Body of pancreas (tissue), 4 donors: ENCODE measurements at regions not wholly inside any gene's neighbourhood (a gene's known extent, or its start where the extent isn't known, plus 50 kb on each side); places are given as distances from the start of the nearest gene placed in this dataset.

ENCODE experiments used
- ATAC-seq: fragments of 150-250 bp; one replicate; pipeline ENCODE4 v1.9.1; 2016
- DNase-seq, 4 donors: peaks; one replicate each; pipeline ENCODE4 v3.0.0-alpha.2; 2019
- H3K27ac ChIP-seq, 4 donors: fragments of 200-600 bp; sonication (generic); 1 replicate in 3 of 4; 2 replicates in 1 of 4; pipeline versions ENCODE4 v1.5.1 to v1.6.1; 2016 to 2019; ENCODE audit warnings: mild to moderate bottlenecking in 1 of 4, mixed read lengths in 1 of 4, moderate library complexity in 1 of 4
- H3K27me3 ChIP-seq, 2 donors: fragments of 200-600 bp; sonication (generic); one replicate each; pipeline ENCODE4 v1.6.0; 2016; ENCODE audit warnings: mild to moderate bottlenecking in 1 of 2
- H3K36me3 ChIP-seq, 2 donors: fragments of 200-600 bp; sonication (generic); replicated peaks in 1 of 2; 2 replicates each; pipeline ENCODE4 v1.5.1; 2016; ENCODE audit warnings: low read depth in 2 of 2; ENCODE audit not compliant: insufficient read depth in 1 of 2
- H3K4me1 ChIP-seq: fragments of 200-600 bp; sonication (generic); one replicate; pipeline ENCODE4 v1.6.0; 2016
- H3K4me3 ChIP-seq, 2 donors: fragments of 200-600 bp; sonication (generic); 1 replicate in 1 of 2; 2 replicates in 1 of 2; pipeline ENCODE4 v1.5.1; 2016 to 2019
- H3K9me3 ChIP-seq, 3 donors: fragments of 200-600 bp; sonication (generic); 1 replicate in 2 of 3; 2 replicates in 1 of 3; pipeline ENCODE4 v1.5.1; 2016
- CTCF ChIP-seq, 7 experiments: fragments of 450-650 bp in 4 of 7; fragments of 200-600 bp in 3 of 7; sonication (generic) in 3 of 7; IDR thresholded peaks; one replicate each; pipeline ENCODE4 v1.5.1; 2016 to 2019; ENCODE audit warnings: antibody characterized with exemption in 7 of 7
- POLR2A ChIP-seq, 3 donors: fragments of 450-650 bp; IDR thresholded peaks; one replicate each; pipeline ENCODE4 v1.6.1; 2016; ENCODE audit warnings: antibody characterized with exemption in 3 of 3, mild to moderate bottlenecking in 2 of 3
- WGBS, 2 donors: methylation state at CpG; one replicate each; pipeline ENCODE4 v1.1.5; 2017; 5-methylcytosine and 5-hydroxymethylcytosine counted together
- intact Hi-C: fragments of 100-400 bp; cut with DNase I; formaldehyde crosslinking; loops from one replicate; pipeline ENCODE4 v1.15.1; 2023

DNA sequence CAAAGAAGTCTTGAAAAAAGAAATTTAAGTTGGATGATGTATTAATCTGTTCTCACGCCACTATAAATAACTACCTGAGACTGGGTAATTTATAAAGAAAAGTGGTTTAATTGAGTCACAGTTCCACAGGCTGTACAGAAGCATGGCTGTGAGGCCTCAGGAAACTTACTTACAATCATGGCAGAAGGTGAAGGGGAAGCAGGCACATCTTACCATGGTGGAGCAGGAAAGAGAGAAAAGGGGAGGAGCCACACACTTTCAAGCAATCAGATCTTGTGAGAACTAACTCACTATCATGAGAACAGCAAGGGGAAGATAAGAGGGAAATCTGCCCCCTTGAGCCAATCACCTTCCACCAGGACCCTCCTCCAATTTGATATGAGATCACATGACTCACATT lies 65.7 kb upstream of the AMOTL1 start:
- intact Hi-C loops: no loop called here
- Histone ChIP-seq H3K4me3 (no peak overlapping the region), H3K27ac (no peak overlapping the region), H3K4me1 (peaks cover 29% of the 10 kb centered on the region), H3K9me3 (no peaks in the 10 kb centered on the region), H3K36me3 (no peaks in the 10 kb centered on the region), H3K27me3 (no peaks in the 10 kb centered on the region)
- ATAC-seq (no peak), DNase-seq (no peak)
- 96 to 100% methylated on average over 1 of the region's 1 CpG for WGBS, 2 donors
- TF ChIP-seq CTCF (IDR thresholded peaks at IDR 0.05): no peak
- TF ChIP-seq POLR2A (IDR thresholded peaks at IDR 0.05): no peak

- no peaks in the 10 kb centered on the region for H3K27me3 ChIP-seq
- TF ChIP-seq POLR2A (IDR thresholded peaks at IDR 0.05) (no peak), CTCF (IDR thresholded peaks at IDR 0.05) (no peak)
- peak overlapping the region; percentile 35 to 86 (median 66) for H3K27ac ChIP-seq
- DNase-seq (peak; percentile 87 to 94 (median 91)), ATAC-seq (peak; percentile 99)
- no peak overlapping the region for H3K4me3 ChIP-seq
- no peaks in the 10 kb centered on the region for H3K36me3 ChIP-seq
- no peaks in the 10 kb centered on the region for H3K9me3 ChIP-seq
- H3K4me1 ChIP-seq: peaks cover 40% of the 10 kb centered on the region
- intact Hi-C loops: no loop called here
These were observed 62.7 kb upstream of the AMOTL1 start for GRCh38 chr11:94705419-94705818.

DNA sequence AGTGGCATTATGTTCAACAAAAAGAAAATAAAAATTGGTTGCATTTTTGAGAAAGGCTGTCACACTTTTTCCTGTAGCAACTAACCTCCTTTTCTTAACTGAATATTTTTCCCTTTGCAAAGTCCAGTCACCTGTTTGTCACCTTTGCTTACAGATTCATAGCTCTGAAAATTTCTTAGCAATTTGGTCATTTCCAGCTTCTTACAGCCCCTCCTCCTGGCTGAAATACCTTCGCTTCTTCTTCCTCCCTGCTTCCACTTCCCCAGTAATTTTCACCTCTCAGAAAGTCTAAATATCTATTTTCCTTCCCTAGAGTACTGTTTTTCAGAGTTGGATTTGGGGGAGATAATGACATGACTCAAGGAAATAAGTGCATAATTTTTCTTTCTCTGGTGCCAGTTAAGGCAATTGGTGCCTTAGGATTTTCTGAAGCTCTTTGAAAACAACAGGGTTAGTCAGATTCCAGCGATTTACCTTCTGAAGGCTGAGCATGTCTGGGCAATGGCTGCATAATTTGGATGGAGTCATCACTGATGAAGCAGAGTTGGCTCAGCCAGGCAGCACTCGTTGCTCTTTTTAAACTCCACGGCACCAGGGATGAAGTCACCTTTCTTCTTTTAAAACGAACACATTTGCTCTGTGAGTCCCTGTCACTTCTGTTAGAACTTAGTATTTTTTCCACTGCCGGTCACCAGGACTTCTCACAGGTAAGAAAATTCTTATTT lies 62.1 kb upstream of the AMOTL1 start:
- TF ChIP-seq CTCF (IDR thresholded peaks at IDR 0.05): no peak
- TF ChIP-seq POLR2A (IDR thresholded peaks at IDR 0.05): no peak
- Histone ChIP-seq H3K27me3 (no peaks in the 10 kb centered on the region), H3K4me3 (no peak overlapping the region), H3K27ac (peak overlapping the region; percentile 35 to 86 (median 66)), H3K9me3 (no peaks in the 10 kb centered on the region), H3K36me3 (no peaks in the 10 kb centered on the region), H3K4me1 (peaks cover 40% of the 10 kb centered on the region)
- intact Hi-C loops: no loop called here
- WGBS, 2 donors: 55 to 66% methylated on average over 6 of the region's 6 CpGs
- peak in 3 of 4 donors; percentile 8 to 25 (median 14) for DNase-seq
- ATAC-seq: peak; percentile 20

DNA sequence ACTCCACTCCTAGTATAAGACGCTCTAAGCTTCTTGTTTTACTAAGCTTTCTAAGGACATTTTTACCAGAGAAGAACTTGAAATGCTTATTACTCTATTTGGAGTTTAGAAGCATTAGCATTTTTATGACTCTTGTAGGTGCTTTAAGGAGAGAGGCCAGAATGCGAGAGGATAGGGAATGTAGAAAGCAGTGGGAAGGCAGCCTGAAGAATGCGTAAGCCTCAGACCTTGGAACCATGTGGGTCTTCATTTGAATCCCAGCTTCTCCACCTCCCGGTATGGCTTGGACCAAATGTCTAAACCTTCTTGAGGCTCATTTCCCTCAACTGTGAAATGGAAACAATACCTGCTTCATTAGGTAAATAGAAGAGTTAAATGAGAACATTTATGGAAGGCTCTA lies 60.0 kb upstream of the AMOTL1 start:
- Histone ChIP-seq H3K36me3 (no peaks in the 10 kb centered on the region), H3K9me3 (no peaks in the 10 kb centered on the region), H3K27ac (no peak overlapping the region), H3K4me1 (peaks cover 40% of the 10 kb centered on the region), H3K27me3 (no peaks in the 10 kb centered on the region), H3K4me3 (no peak overlapping the region)
- ATAC-seq (no peak), DNase-seq (no peak)
- TF ChIP-seq CTCF (IDR thresholded peaks at IDR 0.05): no peak
- no peak for TF ChIP-seq POLR2A (IDR thresholded peaks at IDR 0.05)
- intact Hi-C loops: no loop called here
- WGBS, 2 donors: 95 to 97% methylated on average over 4 of the region's 4 CpGs

GRCh38 chr11:94708642-94709041 lies 59.5 kb upstream of the AMOTL1 start:
- DNase-seq (no peak), ATAC-seq (no peak)
- H3K36me3 ChIP-seq: no peaks in the 10 kb centered on the region
- intact Hi-C loops: no loop called here
- no peaks in the 10 kb centered on the region for H3K9me3 ChIP-seq
- TF ChIP-seq POLR2A (IDR thresholded peaks at IDR 0.05): no peak
- no peak for TF ChIP-seq CTCF (IDR thresholded peaks at IDR 0.05)
- H3K27ac ChIP-seq: no peak overlapping the region
- 23 to 30% methylated on average over 4 of the region's 4 CpGs for WGBS, 2 donors
- no peaks in the 10 kb centered on the region for H3K27me3 ChIP-seq
- H3K4me3 ChIP-seq: no peak overlapping the region
- peaks cover 40% of the 10 kb centered on the region for H3K4me1 ChIP-seq
